CD14-positive monocyte (primary cell): ENCODE measurements at regions not wholly inside any gene's neighbourhood (a gene's known extent, or its start where the extent isn't known, plus 50 kb on each side); places are given as distances from the start of the nearest gene placed in this dataset.

Experiments used
- DNase-seq, 3 donors: peaks; one replicate each; pipeline ENCODE4 v3.0.0-alpha.2; 2011 to 2022
- H2AFZ ChIP-seq: 2 replicates; pipeline ENCODE4 v1.6.0; 2012; ENCODE audit warnings: mild to moderate bottlenecking, low read depth, low read length, inconsistent platforms; ENCODE audit not compliant: insufficient read depth, poor library complexity, severe bottlenecking
- H3K27ac ChIP-seq, 2 donors: 1 replicate in 1 of 2; 2 replicates in 1 of 2; pipeline ENCODE4 v1.5.1; 2012 to 2013; ENCODE audit warnings: low read length in 2 of 2, control low read depth in 1 of 2, inconsistent platforms in 1 of 2, low read depth in 1 of 2, mild to moderate bottlenecking in 1 of 2
- H3K27me3 ChIP-seq, 2 donors: one replicate each; pipeline versions ENCODE4 v1.6.0 to v1.6.1; 2011 to 2013; ENCODE audit warnings: low read length in 2 of 2; ENCODE audit not compliant: control insufficient read depth in 2 of 2, insufficient read depth in 2 of 2
- H3K36me3 ChIP-seq, 2 donors: replicated peaks in 1 of 2; 1 replicate in 1 of 2; 2 replicates in 1 of 2; pipeline versions ENCODE4 v1.5.1 to v1.6.1; 2012 to 2013; ENCODE audit warnings: low read length in 2 of 2, control low read depth in 1 of 2, inconsistent platforms in 1 of 2, mild to moderate bottlenecking in 1 of 2; ENCODE audit not compliant: insufficient read depth in 2 of 2, control insufficient read depth in 1 of 2
- H3K4me1 ChIP-seq, 2 donors: 1 replicate in 1 of 2; 2 replicates in 1 of 2; pipeline versions ENCODE4 v1.5.1 to v1.6.1; 2012 to 2013; ENCODE audit warnings: low read length in 2 of 2, control low read depth in 1 of 2, inconsistent platforms in 1 of 2, mild to moderate bottlenecking in 1 of 2, moderate library complexity in 1 of 2; ENCODE audit not compliant: insufficient read depth in 2 of 2, control insufficient read depth in 1 of 2
- H3K4me2 ChIP-seq: replicated peaks from 2 replicates; pipeline ENCODE3; 2012; ENCODE audit warnings: low read length, moderate library complexity, mild to moderate bottlenecking; ENCODE audit not compliant: poor library complexity, severe bottlenecking; ENCODE audit errors: extremely low read depth
- H3K4me3 ChIP-seq, 3 experiments: fragments of 200-600 bp in 1 of 3; sonication (generic) in 1 of 3; replicated peaks in 1 of 3; 1 replicate in 2 of 3; 2 replicates in 1 of 3; pipeline ENCODE4 v1.5.1; 2011 to 2013; ENCODE audit warnings: low read length in 3 of 3, mild to moderate bottlenecking in 3 of 3, control low read depth in 2 of 3, low read depth in 2 of 3, inconsistent platforms in 1 of 3, moderate library complexity in 1 of 3
- H3K79me2 ChIP-seq: 2 replicates; pipeline ENCODE4 v1.6.0; 2012; ENCODE audit warnings: mild to moderate bottlenecking, control low read depth, inconsistent platforms, low read length, moderate library complexity; ENCODE audit not compliant: insufficient read depth
- H3K9ac ChIP-seq: 2 replicates; pipeline ENCODE4 v1.6.0; 2017; ENCODE audit warnings: low read length, mild to moderate bottlenecking; ENCODE audit not compliant: insufficient read depth, poor library complexity, severe bottlenecking
- H3K9me3 ChIP-seq, 2 donors: replicated peaks in 1 of 2; 1 replicate in 1 of 2; 2 replicates in 1 of 2; pipeline versions ENCODE4 v1.5.1 to v1.6.1; 2012 to 2013; ENCODE audit warnings: low read length in 2 of 2, control low read depth in 1 of 2; ENCODE audit not compliant: control insufficient read depth in 1 of 2, insufficient read depth in 1 of 2
- H4K20me1 ChIP-seq: 2 replicates; pipeline ENCODE4 v1.6.0; 2012; ENCODE audit warnings: mild to moderate bottlenecking, low read length, control low read depth, moderate library complexity; ENCODE audit not compliant: insufficient read depth
- H3K27ac Mint-ChIP-seq, 7 donors: one replicate each; pipeline ENCODE4 v1.8.0; 2020; ENCODE audit warnings: mild to moderate bottlenecking in 7 of 7, mixed read lengths in 7 of 7, moderate library complexity in 6 of 7, inconsistent platforms in 2 of 7
- H3K27me3 Mint-ChIP-seq, 3 donors: one replicate each; pipeline ENCODE4 v1.8.0; 2021 to 2022; ENCODE audit warnings: low read depth in 3 of 3, mild to moderate bottlenecking in 3 of 3, mixed read lengths in 3 of 3, moderate library complexity in 3 of 3, inconsistent platforms in 1 of 3
- H3K36me3 Mint-ChIP-seq, 2 donors: one replicate each; pipeline ENCODE4 v1.8.0; 2020; ENCODE audit warnings: mixed read lengths in 2 of 2, inconsistent platforms in 1 of 2, mild to moderate bottlenecking in 1 of 2
- H3K4me1 Mint-ChIP-seq: one replicate; pipeline ENCODE4 v1.8.0; 2020; ENCODE audit warnings: mild to moderate bottlenecking, mixed read lengths
- H3K4me3 Mint-ChIP-seq, 2 donors: one replicate each; pipeline ENCODE4 v1.8.0; 2020; ENCODE audit warnings: mild to moderate bottlenecking in 2 of 2, mixed read lengths in 2 of 2, moderate library complexity in 1 of 2
- H3K9me3 Mint-ChIP-seq, 7 donors: one replicate each; pipeline ENCODE4 v1.8.0; 2020 to 2022; ENCODE audit warnings: mixed read lengths in 7 of 7, mild to moderate bottlenecking in 6 of 7, moderate library complexity in 6 of 7, inconsistent platforms in 2 of 7
- CTCF ChIP-seq: fragments of 200-600 bp; IDR thresholded peaks from one replicate; pipeline ENCODE4 v1.8.0; 2022; ENCODE audit warnings: antibody characterized with exemption, mild to moderate bottlenecking
- WGBS: methylation state at CpG from one replicate; pipeline ENCODE4 v1.1.5; 2013; ENCODE audit warnings: missing lambda C conversion rate; ENCODE audit not compliant: insufficient coverage; 5-methylcytosine and 5-hydroxymethylcytosine counted together
- intact Hi-C, 2 donors: fragments of 100-400 bp; cut with micrococcal nuclease; formaldehyde crosslinking; loops; one replicate each; pipeline versions ENCODE4 v1.15.0 to v1.15.1; 2023

DNA sequence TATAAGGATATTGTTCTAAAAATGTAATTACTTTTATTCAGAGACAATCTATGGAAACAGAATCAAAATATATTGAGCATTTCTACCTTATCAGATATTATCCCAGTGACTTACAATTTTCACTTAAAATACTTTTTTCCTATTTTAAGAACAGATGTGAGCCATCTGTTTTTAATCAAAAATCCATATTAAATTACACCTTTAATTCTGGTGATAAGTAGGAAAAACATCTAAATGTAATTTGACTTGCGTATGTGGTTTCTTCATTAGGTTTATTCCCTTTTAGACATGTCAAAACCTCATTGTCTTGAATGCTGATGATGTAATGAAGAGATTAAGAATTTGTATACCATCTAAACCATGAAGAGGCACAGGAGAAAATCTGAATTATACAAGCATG is 1118.8 kb upstream of the TMPRSS15 start:
- no peak overlapping the region for H3K27ac ChIP-seq
- Mint-ChIP-seq H3K27me3 (peaks cover 0 to 1% (median 0%) of the 10 kb centered on the region in 3 donors), H3K9me3 (peaks cover 0 to 9% (median 3%) of the 10 kb centered on the region in 7 donors), H3K27ac (no peak overlapping the region), H3K36me3 (no peaks in the 10 kb centered on the region), H3K4me3 (no peak overlapping the region), H3K4me1 (no peaks in the 10 kb centered on the region)
- DNase-seq, result no peak
- H3K36me3 ChIP-seq, result no peaks in the 10 kb centered on the region
- H3K9me3 ChIP-seq, result peaks cover 0 to 4% of the 10 kb centered on the region in 2 donors
- H4K20me1 ChIP-seq, result no peaks in the 10 kb centered on the region
- no peak for TF ChIP-seq CTCF
- no peaks in the 10 kb centered on the region for H3K4me1 ChIP-seq
- H2AFZ ChIP-seq, result no peak overlapping the region
- H3K9ac ChIP-seq, result no peak overlapping the region
- no CpG with 5 or more reads among the region's 1 CpG for WGBS
- H3K27me3 ChIP-seq, result no peaks in the 10 kb centered on the region
- H3K4me3 ChIP-seq, result no peak overlapping the region
- no peaks in the 10 kb centered on the region for H3K79me2 ChIP-seq
- no peak overlapping the region for H3K4me2 ChIP-seq
- intact Hi-C loops, result no loop called here

DNA sequence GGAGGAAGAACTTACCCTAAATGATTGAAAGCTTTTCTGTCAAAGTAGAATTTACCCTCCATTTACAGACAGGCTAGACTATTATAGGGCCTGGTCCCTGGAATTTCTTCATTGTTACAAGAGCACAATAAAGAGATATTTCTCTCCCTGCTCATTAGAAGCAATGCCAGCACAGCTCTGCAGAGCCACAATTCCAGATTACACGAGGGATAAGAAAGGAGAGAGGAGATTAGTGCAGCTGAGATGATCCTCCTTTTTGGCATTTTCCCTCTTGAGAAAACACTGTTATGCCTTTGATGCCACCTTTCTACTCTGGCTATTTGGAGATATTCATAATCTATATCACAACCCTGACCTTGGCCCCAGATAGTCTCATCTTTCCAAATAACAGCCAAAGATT is 1119.5 kb upstream of the TMPRSS15 start:
- Mint-ChIP-seq H3K36me3 (no peaks in the 10 kb centered on the region), H3K27me3 (peaks cover 0 to 1% (median 0%) of the 10 kb centered on the region in 3 donors), H3K9me3 (peaks cover 0 to 9% (median 3%) of the 10 kb centered on the region in 7 donors), H3K27ac (no peak overlapping the region), H3K4me1 (no peaks in the 10 kb centered on the region), H3K4me3 (no peak overlapping the region)
- H3K4me3 ChIP-seq, result no peak overlapping the region
- H3K27me3 ChIP-seq, result no peaks in the 10 kb centered on the region
- H3K36me3 ChIP-seq, result no peaks in the 10 kb centered on the region
- H3K4me2 ChIP-seq, result no peak overlapping the region
- peaks cover 0 to 4% of the 10 kb centered on the region in 2 donors for H3K9me3 ChIP-seq
- no peak for DNase-seq
- no peak for TF ChIP-seq CTCF
- intact Hi-C loops, result no loop called here
- no peak overlapping the region for H2AFZ ChIP-seq
- H3K79me2 ChIP-seq, result no peaks in the 10 kb centered on the region
- no CpG with 5 or more reads among the region's 1 CpG for WGBS
- no peaks in the 10 kb centered on the region for H4K20me1 ChIP-seq
- no peak overlapping the region for H3K27ac ChIP-seq
- H3K4me1 ChIP-seq, result no peaks in the 10 kb centered on the region
- no peak overlapping the region for H3K9ac ChIP-seq
